ENCODE measurements at regions not wholly inside any gene's neighbourhood (a gene's known extent, or its start where the extent isn't known, plus 50 kb on each side); places are given as distances from the start of the nearest gene placed in this dataset.
"Not testable (repeated sequence)": the region's sequence is repeated elsewhere in the genome, so short reads cannot be mapped to it uniquely, and the experiment has no call there.

GRCh38 chr6:2611092-2611491 lies 139.6 kb downstream of the MYLK4 start:
- DNase-seq, result no peak

GRCh38 chr6:2608503-2608902 lies 142.2 kb downstream of the MYLK4 start:
- DNase-seq, result no peak

GRCh38 chr6:2600363-2600762 lies 150.4 kb downstream of the MYLK4 start:
- DNase-seq, result no peak

- DNase-seq, result no peak
Observed at GRCh38 chr6:2599817-2600216, 150.9 kb downstream of the MYLK4 start.

- no peak for DNase-seq
Observed at GRCh38 chr6:2598867-2599266, 151.9 kb downstream of the MYLK4 start.

GRCh38 chr6:2597991-2598390 lies 152.7 kb downstream of the MYLK4 start:
- no peak for DNase-seq

GRCh38 chr6:2597457-2597856 lies 153.3 kb downstream of the MYLK4 start:
- not testable (repeated sequence) for DNase-seq

DNA sequence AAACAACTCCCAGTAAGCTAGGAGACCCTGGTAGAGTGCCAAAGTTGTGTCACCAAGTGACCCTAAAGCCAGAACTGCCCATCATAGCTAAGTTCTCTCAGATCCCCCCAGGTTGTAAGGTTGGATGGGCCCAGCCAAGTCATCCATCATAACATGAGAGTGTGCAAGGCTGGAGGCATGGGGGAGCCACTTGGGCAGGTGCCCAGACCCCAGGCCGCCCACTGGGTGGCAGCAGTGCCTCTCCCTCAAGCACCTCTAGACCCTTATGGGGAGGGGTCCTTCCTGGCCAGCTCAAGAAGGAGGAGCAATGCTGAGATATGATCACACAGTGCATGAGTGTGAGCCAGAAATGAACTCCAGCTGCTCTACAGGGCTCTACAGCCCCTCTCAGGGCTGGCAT lies 154.5 kb downstream of the MYLK4 start:
- no peak for DNase-seq

DNA sequence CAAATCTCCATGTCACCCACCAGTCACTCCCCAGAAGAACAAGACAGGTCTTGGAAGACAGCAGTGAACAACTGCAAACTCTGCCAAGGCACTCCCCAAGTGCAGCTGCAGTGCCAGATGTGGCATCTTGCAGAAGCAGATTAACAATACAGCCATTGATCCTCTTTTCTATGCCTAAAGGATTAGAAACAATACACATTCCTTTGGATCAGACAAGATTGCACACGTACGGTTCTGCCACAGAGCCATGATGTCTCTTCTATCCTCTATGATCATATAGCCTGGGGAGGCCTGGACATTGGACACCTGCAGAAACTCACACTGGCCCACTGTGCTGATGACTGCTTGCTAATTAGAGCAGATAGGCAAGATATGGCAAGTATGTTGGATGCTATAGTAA lies 155.9 kb downstream of the MYLK4 start:
- no peak for DNase-seq

- DNase-seq, result no peak
Observed at GRCh38 chr6:2593167-2593566, 157.6 kb downstream of the MYLK4 start.

GRCh38 chr6:2589171-2589661 lies 161.5 kb downstream of the MYLK4 start:
- no peak for DNase-seq

- DNase-seq, result no peak
Observed at GRCh38 chr6:2583459-2583858, 167.3 kb downstream of the MYLK4 start.

GRCh38 chr6:2582268-2582667 lies 168.5 kb downstream of the MYLK4 start:
- no peak for DNase-seq

- no peak for DNase-seq
Observed at GRCh38 chr6:2581611-2582010, 169.1 kb downstream of the MYLK4 start.

DNA sequence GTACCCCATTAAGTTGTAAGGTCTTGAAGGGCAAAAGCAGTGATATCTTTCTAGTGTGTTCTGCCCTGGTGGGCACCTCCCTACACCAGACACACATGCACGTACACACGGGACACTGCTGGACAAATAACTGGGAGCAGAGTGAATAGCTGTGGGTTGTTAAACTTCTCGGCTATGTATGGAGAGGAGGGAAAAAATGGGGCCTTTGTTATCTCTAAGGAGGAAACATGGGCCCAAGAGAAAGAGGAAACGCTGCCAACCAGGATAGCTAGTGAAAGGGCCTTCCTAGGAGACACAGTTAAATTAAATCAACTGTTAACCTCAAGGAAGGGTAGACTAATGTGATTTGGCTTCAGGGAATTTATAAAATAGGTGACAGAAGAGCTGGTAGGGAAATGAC lies 169.7 kb downstream of the MYLK4 start:
- no peak for DNase-seq

- DNase-seq, result no peak
Observed at GRCh38 chr6:2579804-2580570, 170.7 kb downstream of the MYLK4 start.

DNA sequence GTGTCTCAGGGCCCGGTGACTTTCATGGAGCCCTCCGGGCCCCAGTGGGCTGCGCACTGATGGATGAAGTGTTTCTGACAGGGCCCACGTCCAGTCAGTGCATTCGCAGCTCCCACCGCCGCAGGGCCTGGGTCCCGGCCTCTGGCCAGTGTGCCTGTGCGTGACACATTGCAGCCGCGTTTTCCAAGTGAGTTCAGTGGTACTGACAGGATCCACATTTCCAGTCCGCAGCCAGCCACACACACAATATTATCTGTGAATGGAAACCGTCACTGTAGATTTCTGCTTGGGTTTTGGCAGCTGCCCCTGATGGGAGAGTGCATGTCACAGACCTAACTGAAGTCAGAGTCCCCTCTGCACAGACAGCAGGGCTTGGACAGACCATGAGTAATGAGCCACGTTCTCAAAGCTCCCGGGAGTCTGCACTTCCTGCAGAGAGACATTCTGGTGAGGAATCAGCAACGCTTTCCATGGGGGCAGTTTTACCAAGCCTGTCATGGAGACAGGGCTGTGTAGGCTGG lies 171.4 kb downstream of the MYLK4 start:
- no peak for DNase-seq

GRCh38 chr6:2578767-2579166 lies 172.0 kb downstream of the MYLK4 start:
- DNase-seq, result no peak

DNA sequence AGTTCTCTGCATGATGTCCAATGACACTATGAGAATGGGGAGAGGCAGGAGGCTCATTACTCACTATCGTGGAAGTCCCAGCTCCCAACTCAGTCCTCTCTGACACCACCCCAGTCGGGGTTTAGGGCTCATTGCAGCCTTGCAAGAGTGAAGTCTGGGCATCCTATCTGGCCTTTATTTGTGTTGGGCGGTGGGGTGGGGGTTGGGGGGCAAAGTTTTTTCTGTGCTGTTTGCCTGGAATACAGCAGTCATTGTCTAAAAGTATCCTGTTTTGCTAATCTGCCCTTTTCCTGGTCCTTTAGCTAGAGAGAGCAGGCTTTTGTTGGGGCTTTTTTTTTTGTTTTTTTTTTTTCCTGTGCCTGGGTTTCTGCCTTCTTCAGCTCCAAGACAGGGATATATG lies 174.2 kb downstream of the MYLK4 start:
- no peak for DNase-seq

DNA sequence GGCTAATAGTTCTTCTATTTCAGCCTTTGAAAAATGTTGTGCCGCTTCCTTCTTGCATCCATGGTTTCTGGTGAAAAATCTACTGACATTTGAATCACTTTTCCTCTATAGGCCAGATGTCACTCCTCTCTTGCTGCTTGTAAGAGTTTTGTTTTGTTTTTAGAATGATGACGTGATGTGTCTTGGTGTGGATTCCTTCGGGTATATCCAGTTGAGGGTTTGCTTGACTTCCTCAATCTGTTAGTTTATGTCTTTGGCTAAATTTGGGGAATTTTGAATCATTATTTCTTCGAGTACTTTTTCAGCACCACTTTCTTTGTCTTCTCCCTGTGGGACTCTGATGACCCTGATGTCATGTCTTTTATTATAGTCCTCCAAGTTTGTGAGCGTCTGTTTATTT lies 175.5 kb downstream of the MYLK4 start:
- DNase-seq, result no peak

DNA sequence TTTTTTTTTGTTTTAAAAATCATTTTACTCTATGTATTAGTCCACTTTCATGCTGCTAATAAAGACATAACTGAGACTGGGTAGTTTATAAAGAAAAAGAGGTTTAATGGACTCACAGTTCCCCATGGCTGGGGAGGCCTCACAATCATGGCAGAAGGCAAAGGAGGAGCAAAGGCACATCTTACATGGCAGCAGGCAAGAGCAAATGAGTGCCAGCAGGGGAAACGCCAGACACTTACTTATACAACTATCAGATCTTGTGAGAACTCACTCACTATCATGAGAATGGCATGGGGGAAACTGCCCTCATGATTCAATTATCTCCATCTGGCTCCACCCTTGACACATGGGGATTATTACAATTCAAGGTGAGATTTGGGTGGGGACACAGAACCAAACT lies 181.3 kb downstream of the MYLK4 start:
- DNase-seq, result not testable (repeated sequence)

DNA sequence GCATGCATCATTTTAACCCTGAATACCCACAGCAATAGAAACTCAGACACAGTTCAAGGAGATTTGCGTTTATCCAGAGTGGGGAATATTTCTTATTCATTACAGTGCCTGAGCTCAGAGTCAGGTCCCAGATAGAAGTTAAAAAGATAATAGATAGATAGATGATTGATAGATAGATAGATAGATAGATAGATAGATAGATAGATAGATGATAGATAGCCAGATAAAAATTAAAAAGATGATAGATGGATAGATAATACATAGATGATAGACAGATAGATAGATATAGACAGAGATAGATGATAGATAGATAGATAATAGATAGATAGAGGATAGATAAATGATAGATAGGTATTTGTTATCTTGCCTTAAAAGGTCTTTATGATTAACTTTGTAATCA lies 184.7 kb downstream of the MYLK4 start:
- DNase-seq, result no peak

DNA sequence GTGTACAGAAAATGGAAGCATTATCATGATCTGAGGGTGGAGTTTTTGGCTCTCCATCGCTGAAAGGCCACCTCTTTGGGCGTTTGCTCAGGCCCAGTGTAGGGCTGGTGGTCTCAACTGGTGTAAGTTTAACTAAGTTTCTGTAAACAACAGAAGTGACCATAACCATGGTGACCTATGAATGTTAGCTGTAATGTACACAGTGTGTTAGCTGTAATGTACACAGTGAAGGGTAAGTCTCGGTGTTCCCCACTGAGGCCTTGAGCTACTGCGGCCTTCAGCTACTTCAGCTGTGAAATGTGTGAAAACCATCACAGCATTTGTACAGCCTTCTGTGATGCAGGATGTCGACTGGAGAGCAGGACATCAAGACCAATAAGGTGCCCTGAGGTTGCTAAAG lies 185.2 kb downstream of the MYLK4 start:
- DNase-seq, result no peak

GRCh38 chr6:2563635-2564034 lies 187.1 kb downstream of the MYLK4 start:
- no peak for DNase-seq
